8988T (cell line): ENCODE measurements at regions not wholly inside any gene's neighbourhood (a gene's known extent, or its start where the extent isn't known, plus 50 kb on each side); places are given as distances from the start of the nearest gene placed in this dataset.
A peak's percentile ranks its signal among the peaks of the same experiment; 100 is the strongest.
"Not testable (repeated sequence)": the region's sequence is repeated elsewhere in the genome, so short reads cannot be mapped to it uniquely, and the experiment has no call there.

Experiments
- DNase-seq: peaks from one replicate; pipeline ENCODE4 v3.0.0; 2011

- no peak for DNase-seq
Observed at GRCh38 chr13:110044551-110045111, 258.2 kb upstream of the IRS2 start.

GRCh38 chr13:110042253-110042950 is 256.0 kb upstream of the IRS2 start:
- DNase-seq, result no peak

- DNase-seq, result not testable (repeated sequence)
Observed at GRCh38 chr13:110041638-110042037, 255.3 kb upstream of the IRS2 start.

- no peak for DNase-seq
Observed at GRCh38 chr13:110037925-110038573, 251.7 kb upstream of the IRS2 start.

- DNase-seq, result no peak
Observed at GRCh38 chr13:110036060-110036459, 249.7 kb upstream of the IRS2 start.

- no peak for DNase-seq
Observed at GRCh38 chr13:110034031-110034549, 247.7 kb upstream of the IRS2 start.

GRCh38 chr13:110032969-110033368 is 246.6 kb upstream of the IRS2 start:
- no peak for DNase-seq

- no peak for DNase-seq
Observed at GRCh38 chr13:110030394-110030928, 244.1 kb upstream of the IRS2 start.

- DNase-seq, result no peak
Observed at GRCh38 chr13:110028838-110029621, 242.6 kb upstream of the IRS2 start.

- no peak for DNase-seq
Observed at GRCh38 chr13:110028311-110028710, 241.9 kb upstream of the IRS2 start.

- no peak for DNase-seq
Observed at GRCh38 chr13:110027470-110028240, 241.3 kb upstream of the IRS2 start.

- no peak for DNase-seq
Observed at GRCh38 chr13:110024645-110024980, 238.2 kb upstream of the IRS2 start.

GRCh38 chr13:110023729-110024644 is 237.6 kb upstream of the IRS2 start:
- no peak for DNase-seq

GRCh38 chr13:110018009-110018408 is 231.6 kb upstream of the IRS2 start:
- DNase-seq, result no peak

- peak; percentile 55 for DNase-seq
Observed at GRCh38 chr13:110017379-110017778, 231.0 kb upstream of the IRS2 start.

- no peak for DNase-seq
Observed at GRCh38 chr13:110015253-110015652, 228.9 kb upstream of the IRS2 start.

- no peak for DNase-seq
Observed at GRCh38 chr13:110014719-110015118, 228.3 kb upstream of the IRS2 start.

GRCh38 chr13:110012102-110012739 is 225.8 kb upstream of the IRS2 start:
- no peak for DNase-seq

GRCh38 chr13:110010404-110011138 is 224.2 kb upstream of the IRS2 start:
- DNase-seq, result no peak

- DNase-seq, result no peak
Observed at GRCh38 chr13:110008816-110009215, 222.4 kb upstream of the IRS2 start.
